ENCODE measurements at regions not wholly inside any gene's neighbourhood (a gene's known extent, or its start where the extent isn't known, plus 50 kb on each side); places are given as distances from the start of the nearest gene placed in this dataset.

DNA sequence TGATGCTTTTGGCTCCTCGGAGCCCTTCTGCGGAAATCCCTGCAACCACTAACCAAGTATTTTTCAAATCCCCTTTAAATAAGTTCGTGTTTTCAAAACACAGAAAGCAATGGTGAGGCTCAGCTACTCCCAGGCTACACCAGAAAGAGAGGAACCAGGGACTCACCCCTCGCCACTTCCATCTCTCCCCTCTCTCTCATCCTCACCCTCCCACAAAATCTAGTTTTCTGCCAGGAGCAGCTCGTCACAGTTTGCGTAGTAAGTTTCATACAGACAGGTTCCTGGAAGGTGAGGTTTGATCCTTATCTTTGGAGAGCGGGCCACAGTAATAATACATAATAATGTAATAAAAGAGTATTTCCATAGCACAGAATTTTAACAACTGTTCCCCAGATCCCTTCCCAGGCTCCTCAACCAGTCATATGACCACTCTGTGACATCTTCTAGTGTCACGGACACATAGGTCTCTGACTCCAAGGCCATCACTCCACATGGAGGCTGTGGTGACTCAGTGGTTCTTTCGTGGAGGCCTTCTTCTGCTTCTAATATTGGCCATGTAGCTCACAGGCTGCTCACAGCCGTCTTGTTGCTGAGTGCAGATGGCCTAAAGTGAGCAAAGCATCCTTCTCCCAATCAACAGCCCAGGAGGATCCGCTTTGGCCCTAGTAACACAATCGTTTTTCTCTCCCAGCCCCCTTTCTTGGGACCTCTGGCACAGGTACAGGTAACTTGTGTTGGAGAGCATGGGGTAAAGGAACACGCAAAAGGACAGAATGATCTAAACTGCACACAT lies 295.7 kb downstream of the CDC5L start:
- no peak for DNase-seq

- DNase-seq, result no peak
These were observed 297.7 kb downstream of the CDC5L start for GRCh38 chr6:44685213-44685612.

DNA sequence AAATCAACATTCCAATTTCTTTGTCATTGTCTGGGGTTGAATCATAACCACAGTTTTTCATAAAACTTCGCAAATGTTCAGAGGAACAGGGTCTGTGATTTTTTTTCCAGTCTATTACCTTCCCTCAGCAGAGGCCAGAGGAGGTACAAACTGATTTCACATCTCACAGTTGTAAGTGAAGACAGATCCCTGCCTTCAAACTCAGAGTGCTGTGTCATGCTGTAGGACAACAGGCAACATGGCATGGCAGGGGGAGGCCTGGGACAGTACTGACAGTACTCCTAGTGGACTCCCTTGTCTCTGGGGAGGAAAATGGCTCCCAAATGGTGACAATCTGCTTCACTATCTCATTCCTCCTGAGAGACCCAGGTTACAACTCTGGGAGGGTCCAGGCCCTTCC lies 308.6 kb downstream of the CDC5L start:
- DNase-seq, result no peak

DNA sequence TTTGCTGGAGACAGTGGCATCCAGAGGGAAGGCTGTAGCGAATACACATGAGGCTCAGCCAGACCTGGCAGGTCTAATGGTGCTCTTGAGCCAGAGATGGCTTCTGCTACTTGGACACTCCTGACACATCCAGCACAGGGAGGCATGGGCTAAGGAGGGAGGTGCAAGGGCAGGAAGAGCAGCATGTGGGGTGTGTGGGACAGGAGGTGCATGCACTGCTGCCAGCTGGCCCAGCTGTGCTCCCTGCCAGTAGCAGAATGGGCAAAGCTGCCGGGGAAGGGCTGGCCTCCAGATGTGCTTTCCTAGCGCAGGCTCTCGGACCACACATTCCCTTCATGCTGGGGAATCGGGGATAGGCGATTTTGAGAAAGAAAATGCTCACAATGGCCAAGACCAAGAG lies 309.2 kb downstream of the CDC5L start:
- DNase-seq, result no peak

DNA sequence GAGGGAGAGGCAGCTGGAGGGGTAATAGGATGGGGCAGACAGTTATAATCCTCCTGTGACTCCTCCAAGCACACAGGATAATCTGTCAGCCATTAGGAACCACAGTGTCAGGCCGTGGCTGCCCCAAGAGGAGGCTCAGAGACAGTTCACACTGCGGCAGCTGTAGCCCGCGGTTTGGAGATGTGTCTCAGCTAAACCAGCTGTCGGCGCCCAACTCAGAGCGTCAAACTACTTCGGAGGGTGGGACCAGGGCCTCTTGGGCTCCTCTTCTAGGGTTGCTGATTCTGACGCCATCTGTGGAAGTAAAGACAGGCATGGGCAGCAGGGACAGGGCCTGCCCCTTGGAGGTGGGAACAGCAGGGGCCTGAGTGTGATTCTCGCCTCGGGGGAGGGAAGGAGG lies 309.8 kb downstream of the CDC5L start:
- DNase-seq, result no peak

- no peak for DNase-seq
These were observed 311.1 kb downstream of the CDC5L start for GRCh38 chr6:44698602-44699001.

- no peak for DNase-seq
These were observed 311.6 kb downstream of the CDC5L start for GRCh38 chr6:44699082-44699481.

- no peak for DNase-seq
These were observed 312.3 kb downstream of the CDC5L start for GRCh38 chr6:44699851-44700250.

DNA sequence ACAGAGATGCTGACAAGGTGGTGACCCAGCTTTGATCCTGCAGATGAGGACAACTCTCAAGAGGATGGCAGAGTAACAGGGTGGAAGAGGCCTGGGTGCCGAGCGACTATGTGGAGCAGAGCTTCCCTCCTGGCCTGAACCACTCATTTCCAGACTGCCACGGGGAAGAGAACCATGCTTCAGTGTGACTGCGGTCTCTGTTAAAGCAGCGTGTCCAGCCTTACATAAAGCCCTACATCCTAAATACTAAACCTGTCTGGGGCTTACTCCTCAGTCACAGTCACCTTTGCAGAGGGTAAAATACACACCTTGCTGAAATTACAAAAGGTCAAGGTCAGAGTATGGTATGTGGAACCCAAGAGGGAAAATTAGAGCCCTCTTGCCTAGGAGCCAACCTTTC lies 312.9 kb downstream of the CDC5L start:
- DNase-seq, result no peak

GRCh38 chr6:44701038-44701636 lies 313.6 kb downstream of the CDC5L start:
- DNase-seq, result no peak

- DNase-seq, result no peak
These were observed 314.2 kb downstream of the CDC5L start for GRCh38 chr6:44701637-44702101.

DNA sequence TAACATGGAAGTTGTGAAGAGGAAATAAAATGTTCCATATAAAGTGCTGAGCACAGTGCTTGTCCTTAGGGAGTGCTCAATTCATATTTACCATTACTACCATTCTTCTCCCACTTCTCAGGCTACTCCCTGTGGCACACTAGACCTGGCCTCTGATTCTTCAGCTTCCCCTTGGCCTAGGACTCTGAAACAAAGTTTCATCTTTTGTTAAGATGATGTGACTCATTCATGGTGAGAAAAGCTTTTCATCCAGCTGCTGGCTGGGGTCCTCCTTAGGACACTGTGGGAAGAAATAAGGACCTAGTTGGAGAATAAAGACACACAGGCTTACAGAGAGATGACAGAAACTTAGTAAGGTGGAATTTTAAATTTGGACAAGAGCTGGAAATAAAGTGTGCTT lies 314.8 kb downstream of the CDC5L start:
- no peak for DNase-seq

GRCh38 chr6:44704240-44705150 lies 317.0 kb downstream of the CDC5L start:
- DNase-seq, result no peak

DNA sequence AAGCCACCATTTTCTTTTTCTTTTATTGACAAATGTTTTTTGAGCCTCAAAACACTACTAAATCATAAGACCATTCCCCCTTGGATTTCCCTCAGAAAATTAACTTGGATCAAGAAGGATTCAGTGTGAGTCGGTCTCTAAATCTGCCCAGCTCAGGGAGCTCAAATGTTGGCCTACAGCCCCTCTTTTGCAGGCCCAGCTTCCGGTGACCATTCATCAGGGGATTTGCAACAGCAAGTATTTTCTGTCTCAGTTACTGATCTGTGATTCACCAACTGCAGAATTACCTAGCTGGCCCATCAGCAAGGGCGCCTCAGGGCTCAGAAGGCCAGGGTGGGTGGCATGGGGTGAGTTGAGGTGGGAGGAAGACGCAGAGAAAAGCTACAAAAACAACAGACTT lies 318.1 kb downstream of the CDC5L start:
- no peak for DNase-seq

- DNase-seq, result no peak
These were observed 318.5 kb downstream of the CDC5L start for GRCh38 chr6:44706011-44706410.

DNA sequence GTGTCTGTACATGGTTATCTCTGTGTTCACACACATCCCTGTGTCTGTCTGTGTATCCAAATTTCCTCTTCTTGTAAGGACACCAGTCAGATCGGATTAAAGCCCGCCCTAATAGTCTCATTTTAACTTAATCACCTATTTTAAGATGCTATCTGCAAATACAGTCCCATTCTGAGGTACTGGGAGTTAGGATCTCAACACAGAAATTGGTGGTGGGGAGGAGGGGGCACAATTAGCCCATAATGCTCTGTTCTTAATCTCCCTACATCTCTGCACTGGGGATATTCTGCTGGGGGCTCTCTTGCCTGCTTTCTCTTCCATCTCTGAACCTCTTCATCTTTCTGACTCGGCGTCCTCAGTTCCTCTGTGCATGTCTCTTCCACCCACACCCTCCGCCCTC lies 320.7 kb downstream of the CDC5L start:
- no peak for DNase-seq

GRCh38 chr6:44712353-44713111 lies 325.0 kb downstream of the CDC5L start:
- no peak for DNase-seq

DNA sequence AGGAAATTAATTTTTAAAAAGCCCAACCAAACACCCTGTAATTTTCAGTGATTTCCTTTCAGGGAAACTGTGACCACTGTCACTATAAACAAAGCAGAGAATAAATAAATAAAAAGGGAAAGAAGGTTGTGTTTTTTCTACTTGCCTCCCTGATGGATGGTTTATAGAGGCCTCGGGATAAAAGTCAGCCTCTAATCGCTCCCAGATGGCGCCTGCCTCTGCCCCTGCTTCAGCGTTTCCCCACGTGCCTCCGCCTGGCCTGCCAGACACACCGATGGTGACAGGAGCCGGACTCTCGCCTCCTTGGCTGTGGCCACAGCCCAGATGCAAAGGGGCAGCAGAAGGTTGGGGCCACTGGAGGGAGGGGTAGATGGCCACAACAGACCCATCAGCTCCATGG lies 327.7 kb downstream of the CDC5L start:
- DNase-seq, result no peak

GRCh38 chr6:44715925-44716324 lies 328.4 kb downstream of the CDC5L start:
- DNase-seq, result no peak

- no peak for DNase-seq
These were observed 329.9 kb downstream of the CDC5L start for GRCh38 chr6:44717431-44717830.

DNA sequence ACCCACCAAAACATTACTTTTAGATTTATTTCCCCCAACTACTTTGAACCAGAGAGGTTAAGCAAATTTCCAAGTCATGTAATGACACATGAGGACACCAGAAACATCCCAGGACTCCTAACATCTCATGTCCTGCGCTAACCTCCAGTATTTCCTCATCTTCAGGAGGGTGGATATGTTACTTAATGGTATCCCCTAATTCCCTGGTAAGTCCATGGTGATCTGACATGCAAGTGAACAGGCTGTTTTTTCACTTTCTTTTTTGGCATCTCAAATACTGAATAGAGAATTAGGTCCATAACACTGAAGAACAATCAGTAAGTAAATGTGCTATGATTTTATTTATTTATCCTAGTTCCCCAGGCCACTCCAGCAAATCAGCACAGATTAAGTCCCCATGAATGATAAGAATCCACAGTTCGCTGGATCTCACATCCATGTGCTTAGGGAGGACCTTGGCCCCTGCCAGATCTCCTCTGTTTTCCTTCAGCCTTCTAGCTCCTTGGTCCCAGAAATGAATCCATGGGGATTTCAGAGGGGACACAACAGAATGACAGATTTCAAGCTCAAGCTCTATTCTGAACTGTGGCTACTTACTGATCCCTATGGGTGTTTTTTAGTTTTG lies 334.6 kb downstream of the CDC5L start:
- no peak for DNase-seq

GRCh38 chr6:44722736-44723135 lies 335.2 kb downstream of the CDC5L start:
- no peak for DNase-seq
